ENCODE measurements at regions not wholly inside any gene's neighbourhood (a gene's known extent, or its start where the extent isn't known, plus 50 kb on each side); places are given as distances from the start of the nearest gene placed in this dataset.
"Not testable (repeated sequence)": the region's sequence is repeated elsewhere in the genome, so short reads cannot be mapped to it uniquely, and the experiment has no call there.

- no peak for DNase-seq (ENCODE audit: low spot score)
These were observed 228.9 kb upstream of the CAND1 start for GRCh38 chr12:67039995-67040860.

GRCh38 chr12:67040861-67041137, 228.4 kb upstream of the CAND1 start:
- DNase-seq (ENCODE audit: low spot score): no peak

- no peak for DNase-seq (ENCODE audit: low spot score)
These were observed 226.4 kb upstream of the CAND1 start for GRCh38 chr12:67042697-67043131.

- DNase-seq (ENCODE audit: low spot score): no peak
These were observed 225.4 kb upstream of the CAND1 start for GRCh38 chr12:67043771-67044170.

GRCh38 chr12:67045650-67046049, 223.5 kb upstream of the CAND1 start:
- no peak for DNase-seq (ENCODE audit: low spot score)

- DNase-seq (ENCODE audit: low spot score): no peak
These were observed 223.1 kb upstream of the CAND1 start for GRCh38 chr12:67046062-67046461.

- no peak for DNase-seq (ENCODE audit: low spot score)
These were observed 221.5 kb upstream of the CAND1 start for GRCh38 chr12:67047634-67048033.

GRCh38 chr12:67048371-67048770, 220.8 kb upstream of the CAND1 start:
- no peak for DNase-seq (ENCODE audit: low spot score)

- not testable (repeated sequence) for DNase-seq (ENCODE audit: low spot score)
These were observed 220.0 kb upstream of the CAND1 start for GRCh38 chr12:67049199-67049598.

- no peak for DNase-seq (ENCODE audit: low spot score)
These were observed 216.2 kb upstream of the CAND1 start for GRCh38 chr12:67052981-67053380.

GRCh38 chr12:67056329-67056728, 212.8 kb upstream of the CAND1 start:
- no peak for DNase-seq (ENCODE audit: low spot score)

GRCh38 chr12:67057072-67057471, 212.1 kb upstream of the CAND1 start:
- DNase-seq (ENCODE audit: low spot score): no peak

- no peak for DNase-seq (ENCODE audit: low spot score)
These were observed 207.0 kb upstream of the CAND1 start for GRCh38 chr12:67062193-67062592.

GRCh38 chr12:67067453-67068203, 201.5 kb upstream of the CAND1 start:
- no peak for DNase-seq (ENCODE audit: low spot score)

GRCh38 chr12:67068204-67068731, 200.9 kb upstream of the CAND1 start:
- DNase-seq (ENCODE audit: low spot score): no peak

GRCh38 chr12:67068761-67069450, 200.3 kb upstream of the CAND1 start:
- DNase-seq (ENCODE audit: low spot score): peak; percentile 19

- DNase-seq (ENCODE audit: low spot score): no peak
These were observed 199.5 kb upstream of the CAND1 start for GRCh38 chr12:67069451-67070306.

- DNase-seq (ENCODE audit: low spot score): no peak
These were observed 198.9 kb upstream of the CAND1 start for GRCh38 chr12:67070307-67070600.

- DNase-seq (ENCODE audit: low spot score): no peak
These were observed 198.6 kb upstream of the CAND1 start for GRCh38 chr12:67070604-67071003.

- DNase-seq (ENCODE audit: low spot score): not testable (repeated sequence)
These were observed 196.9 kb upstream of the CAND1 start for GRCh38 chr12:67072281-67072680.

- no peak for DNase-seq (ENCODE audit: low spot score)
These were observed 195.8 kb upstream of the CAND1 start for GRCh38 chr12:67073336-67073735.

GRCh38 chr12:67074072-67074471, 195.1 kb upstream of the CAND1 start:
- no peak for DNase-seq (ENCODE audit: low spot score)

All from AG08395 (cell line).